ENCODE measurements at regions not wholly inside any gene's neighbourhood (a gene's known extent, or its start where the extent isn't known, plus 50 kb on each side); places are given as distances from the start of the nearest gene placed in this dataset.

DNA sequence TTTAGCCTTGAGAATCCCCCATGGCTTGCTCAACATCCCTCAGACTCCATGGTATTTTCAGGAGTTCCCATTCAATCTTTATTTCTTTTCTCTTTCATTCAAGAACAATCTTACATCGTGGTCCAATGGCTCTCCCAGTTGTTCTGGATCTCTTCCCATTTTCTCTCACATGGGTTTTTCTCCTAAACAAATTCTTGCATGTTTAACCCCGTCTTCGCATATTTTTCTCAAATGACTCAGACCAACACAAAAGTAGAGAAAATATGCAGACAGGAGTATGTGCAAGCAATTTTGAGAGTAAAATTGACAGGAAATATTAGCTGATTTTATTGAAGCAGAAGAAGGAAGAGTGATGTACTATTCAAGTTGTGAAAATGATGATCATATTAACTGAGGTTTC is 396.4 kb upstream of the TRAM1L1 start:
- no TSS peak for BruUV-seq (replicated peaks)
- no peak overlapping the region for H2AFZ ChIP-seq (ENCODE audit: low read length)
- CTCF ChIA-PET = no interaction called here

DNA sequence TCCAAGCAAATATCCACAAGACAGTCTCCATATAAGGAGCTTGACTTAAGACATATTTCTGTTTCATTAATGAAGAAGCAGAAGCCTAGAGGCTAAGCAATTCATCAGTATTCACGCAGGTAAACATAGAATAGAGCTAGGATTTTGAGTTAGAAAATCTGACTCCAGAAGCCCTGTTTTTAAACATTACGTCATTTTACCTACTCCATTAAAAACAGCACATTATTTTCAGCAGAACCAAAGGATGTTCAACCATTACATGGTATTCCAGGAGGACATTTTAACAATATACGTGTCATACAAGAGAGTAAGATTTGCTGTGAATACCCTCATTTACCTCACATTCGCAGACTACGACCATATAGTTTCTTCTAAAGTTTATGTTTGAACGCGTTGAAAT is 403.3 kb upstream of the TRAM1L1 start:
- Histone ChIP-seq H3K79me2 (ENCODE audit: low read length) (no peaks in the 10 kb centered on the region), H3K4me1 (ENCODE audit: insufficient read depth, low read length) (no peaks in the 10 kb centered on the region), H3K36me3 (ENCODE audit: low read depth, low read length) (no peaks in the 10 kb centered on the region), H3K9me3 (ENCODE audit: low read length) (no peaks in the 10 kb centered on the region), H3K27me3 (ENCODE audit: low read length) (no peaks in the 10 kb centered on the region), H3F3A (ENCODE audit: low read length, unreplicated experiment) (no peaks in the 10 kb centered on the region), H3K4me3 (ENCODE audit: low read length) (no peak overlapping the region), H3K9me2 (replicated peaks; ENCODE audit: low read length) (no peaks in the 10 kb centered on the region), H3K27ac (ENCODE audit: low read length) (no peak overlapping the region), H4K20me1 (ENCODE audit: low read length) (no peaks in the 10 kb centered on the region), H2AFZ (ENCODE audit: low read length) (no peak overlapping the region), H3K9ac (ENCODE audit: low read length) (no peak overlapping the region), H3K4me2 (ENCODE audit: low read length) (no peak overlapping the region)
- TF ChIP-seq EZH2phosphoT487 (IDR thresholded peaks at IDR 0.05; ENCODE audit: borderline replicate concordance, low read length) = no peak
- no peak for TF ChIP-seq EZH2 (IDR thresholded peaks at IDR 0.05; ENCODE audit: low read length, unreplicated experiment)
- TF ChIP-seq, protein P1, sequence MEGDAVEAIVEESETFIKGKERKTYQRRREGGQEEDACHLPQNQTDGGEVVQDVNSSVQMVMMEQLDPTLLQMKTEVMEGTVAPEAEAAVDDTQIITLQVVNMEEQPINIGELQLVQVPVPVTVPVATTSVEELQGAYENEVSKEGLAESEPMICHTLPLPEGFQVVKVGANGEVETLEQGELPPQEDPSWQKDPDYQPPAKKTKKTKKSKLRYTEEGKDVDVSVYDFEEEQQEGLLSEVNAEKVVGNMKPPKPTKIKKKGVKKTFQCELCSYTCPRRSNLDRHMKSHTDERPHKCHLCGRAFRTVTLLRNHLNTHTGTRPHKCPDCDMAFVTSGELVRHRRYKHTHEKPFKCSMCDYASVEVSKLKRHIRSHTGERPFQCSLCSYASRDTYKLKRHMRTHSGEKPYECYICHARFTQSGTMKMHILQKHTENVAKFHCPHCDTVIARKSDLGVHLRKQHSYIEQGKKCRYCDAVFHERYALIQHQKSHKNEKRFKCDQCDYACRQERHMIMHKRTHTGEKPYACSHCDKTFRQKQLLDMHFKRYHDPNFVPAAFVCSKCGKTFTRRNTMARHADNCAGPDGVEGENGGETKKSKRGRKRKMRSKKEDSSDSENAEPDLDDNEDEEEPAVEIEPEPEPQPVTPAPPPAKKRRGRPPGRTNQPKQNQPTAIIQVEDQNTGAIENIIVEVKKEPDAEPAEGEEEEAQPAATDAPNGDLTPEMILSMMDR (conservative IDR thresholded peaks at IDR 0.05; ENCODE audit: low read depth, low read length) = no peak
- ChIA-PET CTCF (no interaction called here), POLR2A (ENCODE audit: unreplicated experiment) (no interaction called here)
- no peak for DNase-seq
- ATAC-seq = no peak
- intact Hi-C loops (cut with micrococcal nuclease) = no loop called here
- no TSS peak for BruUV-seq (replicated peaks)

More for the DNA sequence above, 396.4 kb upstream of the TRAM1L1 start:
- TF ChIP-seq EZH2phosphoT487 (IDR thresholded peaks at IDR 0.05; ENCODE audit: borderline replicate concordance, low read length) (no peak), EZH2 (IDR thresholded peaks at IDR 0.05; ENCODE audit: low read length, unreplicated experiment) (no peak)
- TF ChIP-seq, protein P1 (conservative IDR thresholded peaks at IDR 0.05; ENCODE audit: low read depth, low read length) = no peak
- no peaks in the 10 kb centered on the region for H3K79me2 ChIP-seq (ENCODE audit: low read length)
- DNase-seq (no peak), ATAC-seq (no peak)
- intact Hi-C loops (cut with micrococcal nuclease) = no loop called here
- no peaks in the 10 kb centered on the region for H3K27me3 ChIP-seq (ENCODE audit: low read length)
- no peaks in the 10 kb centered on the region for H3F3A ChIP-seq (ENCODE audit: low read length, unreplicated experiment)
- no peak overlapping the region for H3K4me2 ChIP-seq (ENCODE audit: low read length)
- H4K20me1 ChIP-seq (ENCODE audit: low read length) = no peaks in the 10 kb centered on the region
- H3K4me3 ChIP-seq (ENCODE audit: low read length) = no peak overlapping the region
- no peaks in the 10 kb centered on the region for H3K36me3 ChIP-seq (ENCODE audit: low read depth, low read length)
- H3K9me3 ChIP-seq (ENCODE audit: low read length) = no peaks in the 10 kb centered on the region
- H3K27ac ChIP-seq (ENCODE audit: low read length) = no peak overlapping the region
- POLR2A ChIA-PET (ENCODE audit: unreplicated experiment) = no interaction called here
- no peaks in the 10 kb centered on the region for H3K9me2 ChIP-seq (replicated peaks; ENCODE audit: low read length)
- no peaks in the 10 kb centered on the region for H3K4me1 ChIP-seq (ENCODE audit: insufficient read depth, low read length)
- H3K9ac ChIP-seq (ENCODE audit: low read length) = no peak overlapping the region

DNA sequence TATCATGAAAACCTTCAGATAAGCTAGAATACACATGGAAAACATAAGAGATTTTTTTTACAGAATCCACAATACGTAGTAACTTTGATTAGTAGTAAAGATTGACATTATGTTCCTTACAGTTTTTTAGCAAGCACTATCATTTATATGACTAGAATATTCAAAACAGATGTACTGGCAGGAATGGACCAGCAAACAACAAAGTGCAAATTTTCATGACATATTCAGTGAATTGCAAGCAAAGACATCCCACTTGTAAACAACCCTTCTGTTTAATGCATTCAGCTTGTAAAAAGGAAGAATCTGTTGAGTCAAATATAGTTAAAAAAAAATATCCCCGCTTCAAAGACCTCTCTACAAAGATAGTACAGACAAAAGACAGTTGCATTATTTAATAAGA is 403.7 kb upstream of the TRAM1L1 start:
- no peaks in the 10 kb centered on the region for H3K36me3 ChIP-seq (ENCODE audit: low read depth, low read length)
- no peak for DNase-seq
- ChIA-PET CTCF (no interaction called here), POLR2A (ENCODE audit: unreplicated experiment) (no interaction called here)
- H3K9me3 ChIP-seq (ENCODE audit: low read length) = no peaks in the 10 kb centered on the region
- intact Hi-C loops (cut with micrococcal nuclease) = no loop called here
- H4K20me1 ChIP-seq (ENCODE audit: low read length) = no peaks in the 10 kb centered on the region
- H3K27me3 ChIP-seq (ENCODE audit: low read length) = no peaks in the 10 kb centered on the region
- no peak overlapping the region for H3K4me2 ChIP-seq (ENCODE audit: low read length)
- no peak overlapping the region for H2AFZ ChIP-seq (ENCODE audit: low read length)
- no peaks in the 10 kb centered on the region for H3K9me2 ChIP-seq (replicated peaks; ENCODE audit: low read length)
- H3F3A ChIP-seq (ENCODE audit: low read length, unreplicated experiment) = no peaks in the 10 kb centered on the region
- no peak for ATAC-seq
- H3K27ac ChIP-seq (ENCODE audit: low read length) = no peak overlapping the region
- no peak overlapping the region for H3K9ac ChIP-seq (ENCODE audit: low read length)
- H3K4me1 ChIP-seq (ENCODE audit: insufficient read depth, low read length) = no peaks in the 10 kb centered on the region
- TF ChIP-seq, protein P1 (conservative IDR thresholded peaks at IDR 0.05; ENCODE audit: low read depth, low read length) = no peak
- TF ChIP-seq EZH2phosphoT487 (IDR thresholded peaks at IDR 0.05; ENCODE audit: borderline replicate concordance, low read length) = no peak
- no peak for TF ChIP-seq EZH2 (IDR thresholded peaks at IDR 0.05; ENCODE audit: low read length, unreplicated experiment)
- BruUV-seq (replicated peaks) = no TSS peak
- H3K4me3 ChIP-seq (ENCODE audit: low read length) = no peak overlapping the region
- H3K79me2 ChIP-seq (ENCODE audit: low read length) = no peaks in the 10 kb centered on the region

All from PC-3 (cell line).